Posterior vena cava (tissue), 2 donors: ENCODE measurements at regions not wholly inside any gene's neighbourhood (a gene's known extent, or its start where the extent isn't known, plus 50 kb on each side); places are given as distances from the start of the nearest gene placed in this dataset.
A peak's percentile ranks its signal among the peaks of the same experiment; 100 is the strongest.
"Not testable (repeated sequence)": the region's sequence is repeated elsewhere in the genome, so short reads cannot be mapped to it uniquely, and the experiment has no call there.

Source experiments
- DNase-seq: peaks from one replicate; pipeline ENCODE4 v3.0.0-alpha.2; 2020; ENCODE audit warnings: low spot score
- intact Hi-C, 2 donors: fragments of 100-400 bp; cut with DNase I; formaldehyde crosslinking; loops; one replicate each; pipeline versions ENCODE4 v1.14.1 to v1.14.2; 2022 to 2023
- donor health status: DM: yes; HTN: yes; CAD: no.
- donor health status: DM: yes; HTN: yes; CAD: no.

GRCh38 chr13:86906127-86906874, 764.9 kb upstream of the SLITRK5 start:
- intact Hi-C loops: no loop called here
- no peak for DNase-seq

DNA sequence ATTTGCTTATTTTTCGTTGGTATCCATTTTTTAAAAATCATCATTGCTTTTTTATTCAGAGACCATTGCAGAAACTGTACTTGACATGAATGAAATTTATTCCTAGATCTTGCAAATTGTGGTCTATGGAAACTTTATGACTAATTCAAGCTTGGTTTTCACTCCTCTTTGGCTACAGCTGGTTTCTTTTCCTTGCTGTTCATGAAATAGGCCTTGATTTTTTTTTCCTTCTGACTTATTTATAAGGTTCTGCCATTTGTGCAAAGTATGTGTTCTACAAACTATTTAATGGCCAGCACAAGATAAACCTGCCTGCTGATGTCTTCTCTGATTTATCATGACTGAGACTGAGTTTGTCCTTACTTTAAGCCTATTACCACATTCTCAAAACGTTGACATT, 764.0 kb upstream of the SLITRK5 start:
- intact Hi-C loops: no loop called here
- no peak for DNase-seq

DNA sequence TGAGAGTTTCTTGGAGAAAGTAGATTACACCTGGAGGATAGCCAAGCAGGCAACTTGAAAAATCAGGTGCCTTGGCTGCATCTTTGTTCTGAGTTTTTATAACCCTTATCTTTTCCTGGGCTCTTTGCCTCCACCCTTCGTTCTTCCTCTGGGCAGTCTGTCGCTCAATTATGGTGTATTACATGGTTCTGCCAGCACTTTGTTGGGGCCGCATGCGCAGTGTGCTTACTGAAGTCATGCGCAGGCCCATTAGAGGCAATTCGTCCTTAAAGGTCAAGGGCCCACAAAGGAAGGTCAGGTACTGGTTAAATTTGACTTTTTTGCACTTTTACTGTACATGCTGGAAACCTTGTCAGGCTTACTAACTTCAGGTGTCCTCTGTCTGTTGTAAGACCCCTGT, 761.9 kb upstream of the SLITRK5 start:
- intact Hi-C loops: no loop called here
- DNase-seq: no peak

DNA sequence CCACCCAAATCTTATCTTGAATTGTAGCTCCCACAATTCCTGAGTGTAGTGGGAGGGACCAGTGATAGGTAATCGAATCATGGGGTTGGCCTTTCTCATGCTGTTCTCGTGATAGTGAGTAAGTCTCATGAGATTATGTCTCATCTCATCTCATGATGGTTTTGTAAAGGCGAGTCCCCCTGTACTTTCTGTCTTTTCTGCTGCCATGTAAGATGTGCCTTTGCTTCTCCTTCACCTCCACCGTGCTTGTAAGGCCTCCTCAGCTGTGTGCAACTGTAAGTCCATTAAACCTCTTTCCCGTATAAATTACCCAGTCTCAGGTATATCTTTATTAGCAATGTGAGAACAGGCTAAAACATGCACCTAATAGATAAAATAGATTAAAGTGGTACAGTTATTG, 756.4 kb upstream of the SLITRK5 start:
- intact Hi-C loops: no loop called here
- no peak for DNase-seq

GRCh38 chr13:86917438-86917837, 753.7 kb upstream of the SLITRK5 start:
- intact Hi-C loops, DNase-seq: not testable (repeated sequence)

- intact Hi-C loops: no loop called here
- DNase-seq: no peak
Measured at GRCh38 chr13:86918682-86919081, 752.5 kb upstream of the SLITRK5 start.

GRCh38 chr13:86920961-86921360, 750.2 kb upstream of the SLITRK5 start:
- intact Hi-C loops: no loop called here

GRCh38 chr13:86922936-86923335, 748.2 kb upstream of the SLITRK5 start:
- intact Hi-C loops: no loop called here
- DNase-seq: no peak

More at GRCh38 chr13:86920961-86921360, 750.2 kb upstream of the SLITRK5 start:
- DNase-seq: no peak

GRCh38 chr13:86926916-86927315, 744.3 kb upstream of the SLITRK5 start:
- intact Hi-C loops, DNase-seq: not testable (repeated sequence)

GRCh38 chr13:86932776-86933334, 738.3 kb upstream of the SLITRK5 start:
- DNase-seq: no peak
- intact Hi-C loops: no loop called here

DNA sequence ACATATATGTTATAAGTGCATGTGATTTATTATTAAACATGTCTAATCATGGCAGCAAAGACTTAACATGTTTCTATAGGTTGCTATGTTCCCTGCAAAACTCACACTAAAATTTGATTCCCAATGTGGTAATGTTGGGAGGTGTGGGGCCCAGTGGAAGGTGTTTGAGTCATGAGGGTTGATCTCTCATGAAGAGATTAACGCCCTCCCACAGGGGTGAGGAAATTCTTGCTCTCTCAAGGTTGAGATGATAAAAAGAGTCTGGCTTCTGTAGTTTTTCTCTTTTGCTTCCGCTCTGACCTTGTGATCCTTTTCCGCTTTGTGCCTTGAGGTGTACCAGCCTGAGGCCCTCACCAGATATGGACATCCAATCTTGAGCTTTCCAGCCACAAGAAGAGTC, 737.5 kb upstream of the SLITRK5 start:
- no peak for DNase-seq
- intact Hi-C loops: no loop called here

DNA sequence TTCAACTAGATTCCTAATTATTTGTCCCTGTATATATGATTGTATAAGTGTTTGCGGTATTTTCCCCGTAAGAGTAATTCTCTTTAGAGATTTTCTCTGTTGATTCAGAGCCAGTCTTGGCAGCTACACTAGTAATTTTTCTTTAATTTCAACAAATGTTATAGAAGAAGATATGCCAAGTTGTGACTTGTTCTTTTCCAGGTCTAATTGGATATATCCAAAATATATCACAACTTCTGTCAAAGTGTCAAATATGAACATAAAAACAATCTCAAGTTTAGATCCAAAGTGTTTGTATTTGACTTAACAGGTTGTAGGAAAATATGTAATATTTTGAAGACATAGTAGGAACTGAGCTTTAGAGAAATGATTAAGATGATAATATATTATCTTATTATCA, 733.9 kb upstream of the SLITRK5 start:
- DNase-seq: no peak
- intact Hi-C loops: no loop called here

DNA sequence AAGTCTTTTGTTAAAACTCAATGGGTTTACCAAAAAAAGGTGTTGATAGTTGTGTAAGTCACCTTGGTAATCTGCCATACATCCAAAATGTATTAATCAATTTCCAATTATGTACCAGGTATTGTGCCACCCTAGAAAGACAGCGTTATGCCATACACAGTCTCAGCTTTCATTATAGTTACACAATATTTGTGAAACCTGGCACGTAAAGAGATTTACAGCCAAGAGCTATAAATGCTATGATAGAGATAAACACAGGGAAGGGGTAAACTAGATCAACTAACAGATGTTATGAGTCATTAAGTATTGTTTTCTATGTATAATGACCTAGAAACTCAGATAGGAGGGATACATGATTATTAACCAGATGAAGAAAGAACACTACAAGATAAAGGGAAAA, 725.6 kb upstream of the SLITRK5 start:
- DNase-seq: no peak
- intact Hi-C loops: no loop called here

DNA sequence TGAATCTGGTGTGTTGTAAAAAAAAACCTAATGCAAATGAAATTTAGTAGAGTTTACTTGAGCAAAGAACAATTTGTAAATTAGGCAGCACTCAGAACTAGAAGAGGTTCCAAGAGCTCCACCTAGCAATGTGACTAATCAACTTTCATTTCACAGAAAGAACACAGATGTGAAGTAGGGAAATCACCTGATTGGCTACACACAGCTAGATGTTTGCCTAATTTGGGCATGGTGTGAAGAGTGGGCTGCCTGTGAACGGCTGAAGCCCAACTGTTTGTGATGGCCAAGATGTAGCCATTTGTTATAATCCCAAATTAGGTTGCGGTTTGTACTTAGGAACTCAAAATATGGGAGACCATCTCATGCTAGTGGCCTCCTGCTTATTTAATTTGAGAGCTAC, 724.4 kb upstream of the SLITRK5 start:
- no peak for DNase-seq
- intact Hi-C loops: no loop called here

DNA sequence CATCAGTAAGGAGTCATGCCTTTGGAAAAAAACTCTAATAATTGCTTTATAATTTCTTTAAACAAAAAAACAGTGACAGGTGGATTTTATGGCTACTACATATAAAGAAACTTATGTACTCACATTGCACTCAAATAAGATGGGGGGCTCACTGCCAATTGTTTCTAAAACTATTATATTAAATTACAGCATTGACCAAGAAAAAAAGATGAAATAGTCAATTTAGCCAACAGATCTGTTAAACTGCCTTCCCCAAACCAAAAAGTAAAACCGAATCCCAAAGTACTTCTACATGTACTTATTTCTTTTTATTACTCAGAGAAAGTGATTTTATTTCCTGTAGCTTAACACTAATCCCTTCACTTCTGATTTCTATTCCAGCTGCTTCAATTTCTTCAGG, 716.8 kb upstream of the SLITRK5 start:
- intact Hi-C loops: no loop called here
- DNase-seq: no peak

GRCh38 chr13:86960876-86961275, 710.3 kb upstream of the SLITRK5 start:
- intact Hi-C loops: no loop called here
- DNase-seq: no peak

- DNase-seq: peak; percentile 68
- intact Hi-C loops: no loop called here
Measured at GRCh38 chr13:86974251-86974994, 696.7 kb upstream of the SLITRK5 start.

DNA sequence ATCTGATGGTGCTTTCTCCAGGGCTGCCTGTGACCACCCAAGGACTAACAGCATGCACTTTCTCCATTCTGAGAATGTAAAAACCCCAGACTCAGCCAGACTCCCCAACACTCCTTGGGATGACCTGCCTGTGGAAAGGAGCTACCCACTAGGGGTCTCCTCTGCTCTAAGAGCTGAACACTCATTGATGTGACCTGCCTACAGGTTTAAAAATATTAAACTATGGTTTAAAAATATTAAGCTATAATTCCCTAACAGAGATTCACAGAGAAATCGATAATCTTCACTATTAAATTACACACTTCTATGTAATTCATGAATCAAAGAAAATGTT, 696.2 kb upstream of the SLITRK5 start:
- intact Hi-C loops: no loop called here
- no peak for DNase-seq

DNA sequence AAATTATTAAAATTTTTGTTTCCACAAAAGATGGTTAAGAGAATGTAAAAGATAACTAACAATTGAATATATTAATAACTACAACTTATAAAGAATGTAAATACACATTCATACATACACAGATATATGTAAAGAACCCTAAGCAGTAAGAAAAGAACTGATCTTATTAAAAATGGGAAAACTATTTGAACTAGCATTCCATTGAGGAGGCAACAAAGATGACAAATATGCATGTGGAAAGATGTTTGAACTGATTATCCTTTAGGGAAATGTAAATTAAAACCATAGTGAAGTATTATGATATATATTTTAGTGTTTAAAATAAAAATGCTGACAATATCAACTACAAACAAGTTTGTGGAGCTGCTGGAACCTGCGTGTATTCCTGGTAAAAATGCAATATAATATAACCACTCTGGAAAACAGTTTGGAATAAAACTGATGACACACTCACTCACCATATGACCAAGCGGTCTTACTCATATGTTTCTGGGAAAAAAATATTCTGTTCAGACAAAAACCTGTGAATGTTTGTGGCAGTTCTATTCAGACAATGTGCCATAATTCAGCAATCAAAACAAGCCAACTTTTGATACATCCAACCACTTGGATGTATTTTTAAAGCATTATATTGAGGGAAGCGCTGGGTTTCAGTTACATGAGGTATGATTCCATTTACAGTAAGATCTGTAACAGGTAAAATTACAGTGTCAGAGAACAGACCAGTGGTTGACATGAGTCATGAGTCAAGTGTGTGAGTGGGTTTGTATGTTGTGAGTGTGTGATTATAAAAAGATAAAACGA, 694.4 kb upstream of the SLITRK5 start:
- intact Hi-C loops: no loop called here
- no peak for DNase-seq

DNA sequence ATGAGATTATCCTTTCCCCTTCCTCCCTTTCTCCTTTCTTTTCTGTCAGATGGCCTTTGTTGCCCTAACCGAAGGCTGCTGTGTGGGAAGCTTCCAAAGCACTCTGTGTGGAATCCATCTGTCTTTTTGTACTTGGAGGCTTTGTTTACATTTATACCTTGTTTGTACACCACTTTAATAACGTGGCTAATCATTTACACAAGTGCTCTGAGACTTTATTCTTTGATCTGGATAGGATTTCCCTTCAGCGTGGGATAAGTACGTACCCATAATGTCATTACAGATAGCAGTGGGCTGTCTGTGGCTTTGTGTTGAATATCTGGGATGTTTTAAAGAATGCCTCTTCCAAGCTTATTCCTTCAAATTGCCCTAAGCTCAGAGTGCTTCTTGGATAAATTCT, 684.7 kb upstream of the SLITRK5 start:
- intact Hi-C loops: no loop called here
- no peak for DNase-seq
